PC-3 (cell line): ENCODE measurements at regions not wholly inside any gene's neighbourhood (a gene's known extent, or its start where the extent isn't known, plus 50 kb on each side); places are given as distances from the start of the nearest gene placed in this dataset.

ENCODE experiments used
- EZH2 ChIP-seq: fragments of 300-600 bp; sonication (generic); IDR thresholded peaks from one replicate; pipeline ENCODE4 v1.6.1; 2017; ENCODE audit warnings: antibody characterized with exemption, mild to moderate bottlenecking, low read length; ENCODE audit not compliant: unreplicated experiment
- EZH2phosphoT487 ChIP-seq: fragments of 300-600 bp; sonication (generic); IDR thresholded peaks from 2 replicates; pipeline ENCODE4 v1.6.1; 2018; ENCODE audit warnings: mild to moderate bottlenecking, antibody characterized with exemption, low read length, borderline replicate concordance
- TF ChIP-seq, protein P1 (sequence below): fragments of 300-600 bp; sonication (generic); conservative IDR thresholded peaks from 2 replicates; pipeline ENCODE4 v1.5.1; 2017; ENCODE audit warnings: antibody characterized with exemption, low read depth, mild to moderate bottlenecking, low read length

DNA sequence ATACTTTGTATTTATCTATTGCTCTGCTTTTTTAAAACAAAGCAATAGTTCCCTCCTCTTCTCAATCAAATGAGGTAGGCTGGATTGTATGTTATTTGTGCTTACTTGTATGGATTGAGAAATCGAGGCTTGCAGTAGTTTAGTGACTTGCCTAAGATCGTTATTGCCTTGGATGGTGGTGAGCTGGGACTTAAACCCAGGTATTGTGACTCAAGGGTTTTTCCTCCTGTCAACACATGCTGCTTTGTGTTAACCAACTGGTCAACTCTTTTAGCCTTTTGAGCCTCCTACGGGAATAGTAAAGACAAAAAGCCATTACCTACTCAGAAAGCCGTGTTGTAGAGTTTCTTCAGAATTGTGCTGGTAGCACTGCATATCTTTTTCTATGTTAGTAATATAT lies 95.2 kb upstream of the THUMPD2 start:
- TF ChIP-seq EZH2 = no peak
- no peak for TF ChIP-seq EZH2phosphoT487
- TF ChIP-seq, protein P1, sequence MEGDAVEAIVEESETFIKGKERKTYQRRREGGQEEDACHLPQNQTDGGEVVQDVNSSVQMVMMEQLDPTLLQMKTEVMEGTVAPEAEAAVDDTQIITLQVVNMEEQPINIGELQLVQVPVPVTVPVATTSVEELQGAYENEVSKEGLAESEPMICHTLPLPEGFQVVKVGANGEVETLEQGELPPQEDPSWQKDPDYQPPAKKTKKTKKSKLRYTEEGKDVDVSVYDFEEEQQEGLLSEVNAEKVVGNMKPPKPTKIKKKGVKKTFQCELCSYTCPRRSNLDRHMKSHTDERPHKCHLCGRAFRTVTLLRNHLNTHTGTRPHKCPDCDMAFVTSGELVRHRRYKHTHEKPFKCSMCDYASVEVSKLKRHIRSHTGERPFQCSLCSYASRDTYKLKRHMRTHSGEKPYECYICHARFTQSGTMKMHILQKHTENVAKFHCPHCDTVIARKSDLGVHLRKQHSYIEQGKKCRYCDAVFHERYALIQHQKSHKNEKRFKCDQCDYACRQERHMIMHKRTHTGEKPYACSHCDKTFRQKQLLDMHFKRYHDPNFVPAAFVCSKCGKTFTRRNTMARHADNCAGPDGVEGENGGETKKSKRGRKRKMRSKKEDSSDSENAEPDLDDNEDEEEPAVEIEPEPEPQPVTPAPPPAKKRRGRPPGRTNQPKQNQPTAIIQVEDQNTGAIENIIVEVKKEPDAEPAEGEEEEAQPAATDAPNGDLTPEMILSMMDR = no peak
